A673 (cell line): ENCODE measurements at regions not wholly inside any gene's neighbourhood (a gene's known extent, or its start where the extent isn't known, plus 50 kb on each side); places are given as distances from the start of the nearest gene placed in this dataset.

Source experiments
- BruUV-seq: library from RNA; stranded (reverse); fragments of 400-500 nt; replicated peaks from 2 replicates; lab custom pipeline; 2021; lab: Mats Ljungman, UMichigan
- CTCF ChIA-PET: fragments of 300-600 bp; sonication (Branson Sonifier 250); formaldehyde crosslinking; loops from one replicate; lab custom pipeline; 2022; ENCODE audit warnings: antibody characterized with exemption; lab: Charles Lee
- POLR2A ChIA-PET: fragments of 300-600 bp; sonication (Branson Sonifier 250); formaldehyde crosslinking; loops from one replicate; lab custom pipeline; 2022; ENCODE audit warnings: antibody characterized with exemption; ENCODE audit not compliant: low non-redundant PET; lab: Charles Lee
- DNase-seq: peaks from one replicate; pipeline ENCODE4 v3.0.0-alpha.2; 2015; ENCODE audit warnings: low spot score
- H3K27ac ChIP-seq: fragments of 200-600 bp; sonication (generic); 2 replicates; pipeline ENCODE4 v1.5.1; 2016; ENCODE audit warnings: mixed run types, low read depth, mild to moderate bottlenecking, mixed read lengths, antibody characterized with exemption, low read length; ENCODE audit not compliant: poor library complexity, severe bottlenecking
- H3K27me3 ChIP-seq: fragments of 200-600 bp; sonication (generic); replicated peaks from 2 replicates; pipeline ENCODE4 v1.6.1; 2017; ENCODE audit warnings: mixed run types, low read depth, mild to moderate bottlenecking, mixed read lengths, antibody characterized with exemption, low read length; ENCODE audit not compliant: insufficient read depth, poor library complexity
- H3K36me3 ChIP-seq: fragments of 200-600 bp; sonication (generic); 2 replicates; pipeline ENCODE4 v1.6.1; 2016; ENCODE audit warnings: mixed run types, mild to moderate bottlenecking, mixed read lengths, antibody characterized with exemption, low read length; ENCODE audit not compliant: insufficient read depth, poor library complexity, severe bottlenecking
- H3K4me1 ChIP-seq: fragments of 200-600 bp; sonication (generic); 2 replicates; pipeline ENCODE4 v1.6.1; 2017; ENCODE audit warnings: mixed run types, mild to moderate bottlenecking, mixed read lengths, antibody characterized with exemption, low read length; ENCODE audit not compliant: insufficient read depth, poor library complexity, severe bottlenecking
- H3K4me3 ChIP-seq: fragments of 200-600 bp; sonication (generic); 2 replicates; pipeline ENCODE4 v1.5.1; 2016; ENCODE audit warnings: low read depth, mixed run types, mild to moderate bottlenecking, mixed read lengths, low read length; ENCODE audit not compliant: poor library complexity, severe bottlenecking
- H3K9me3 ChIP-seq: fragments of 200-600 bp; sonication (generic); 2 replicates; pipeline ENCODE4 v1.6.1; 2016; ENCODE audit warnings: mixed run types, low read depth, mild to moderate bottlenecking, mixed read lengths, antibody characterized with exemption, low read length; ENCODE audit not compliant: poor library complexity, severe bottlenecking
- EZH2 ChIP-seq: fragments of 200-600 bp; sonication (generic); IDR thresholded peaks from 2 replicates; pipeline ENCODE4 v1.6.1; 2017; ENCODE audit warnings: borderline replicate concordance, low read depth, mild to moderate bottlenecking, mixed read lengths, antibody characterized with exemption, low read length; ENCODE audit not compliant: poor library complexity, severe bottlenecking
- intact Hi-C: fragments of 100-400 bp; cut with micrococcal nuclease; formaldehyde crosslinking; loops from one replicate; pipeline ENCODE4 v1.10.0; 2022; ENCODE audit not compliant: unreplicated experiment
- TF ChIP-seq, protein P1 (sequence below): fragments of 300-800, 200-600 bp; sonication (generic); conservative IDR thresholded peaks from 2 replicates; pipeline ENCODE4 v1.5.1; 2017; ENCODE audit warnings: low read depth, mild to moderate bottlenecking, antibody characterized with exemption, low read length, moderate library complexity, mixed read lengths

- CTCF ChIA-PET, result no interaction called here
- no TSS peak for BruUV-seq
Measured at GRCh38 chr12:84604551-84604950, 308.0 kb downstream of the SLC6A15 start.

GRCh38 chr12:84603484-84604248 lies 308.9 kb downstream of the SLC6A15 start:
- BruUV-seq, result no TSS peak

More at GRCh38 chr12:84604551-84604950, 308.0 kb downstream of the SLC6A15 start:
- H3K36me3 ChIP-seq, result no peaks in the 10 kb centered on the region
- TF ChIP-seq, protein P1, sequence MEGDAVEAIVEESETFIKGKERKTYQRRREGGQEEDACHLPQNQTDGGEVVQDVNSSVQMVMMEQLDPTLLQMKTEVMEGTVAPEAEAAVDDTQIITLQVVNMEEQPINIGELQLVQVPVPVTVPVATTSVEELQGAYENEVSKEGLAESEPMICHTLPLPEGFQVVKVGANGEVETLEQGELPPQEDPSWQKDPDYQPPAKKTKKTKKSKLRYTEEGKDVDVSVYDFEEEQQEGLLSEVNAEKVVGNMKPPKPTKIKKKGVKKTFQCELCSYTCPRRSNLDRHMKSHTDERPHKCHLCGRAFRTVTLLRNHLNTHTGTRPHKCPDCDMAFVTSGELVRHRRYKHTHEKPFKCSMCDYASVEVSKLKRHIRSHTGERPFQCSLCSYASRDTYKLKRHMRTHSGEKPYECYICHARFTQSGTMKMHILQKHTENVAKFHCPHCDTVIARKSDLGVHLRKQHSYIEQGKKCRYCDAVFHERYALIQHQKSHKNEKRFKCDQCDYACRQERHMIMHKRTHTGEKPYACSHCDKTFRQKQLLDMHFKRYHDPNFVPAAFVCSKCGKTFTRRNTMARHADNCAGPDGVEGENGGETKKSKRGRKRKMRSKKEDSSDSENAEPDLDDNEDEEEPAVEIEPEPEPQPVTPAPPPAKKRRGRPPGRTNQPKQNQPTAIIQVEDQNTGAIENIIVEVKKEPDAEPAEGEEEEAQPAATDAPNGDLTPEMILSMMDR, result no peak
- no peak for TF ChIP-seq EZH2
- no peaks in the 10 kb centered on the region for H3K4me1 ChIP-seq
- H3K4me3 ChIP-seq, result no peak overlapping the region
- no peak for DNase-seq
- H3K27me3 ChIP-seq, result no peaks in the 10 kb centered on the region
- POLR2A ChIA-PET, result no interaction called here
- H3K27ac ChIP-seq, result no peak overlapping the region
- no peaks in the 10 kb centered on the region for H3K9me3 ChIP-seq
- intact Hi-C loops, result no loop called here

GRCh38 chr12:84601483-84601882 lies 311.1 kb downstream of the SLC6A15 start:
- intact Hi-C loops, result no loop called here
- ChIA-PET POLR2A (no interaction called here), CTCF (no interaction called here)
- no peak for TF ChIP-seq EZH2
- TF ChIP-seq, protein P1, result no peak
- Histone ChIP-seq H3K36me3 (no peaks in the 10 kb centered on the region), H3K27me3 (no peaks in the 10 kb centered on the region), H3K9me3 (no peaks in the 10 kb centered on the region), H3K27ac (no peak overlapping the region), H3K4me1 (no peaks in the 10 kb centered on the region), H3K4me3 (no peak overlapping the region)
- DNase-seq, result no peak
- no TSS peak for BruUV-seq

More at GRCh38 chr12:84603484-84604248, 308.9 kb downstream of the SLC6A15 start:
- TF ChIP-seq EZH2, result no peak
- TF ChIP-seq, protein P1, result no peak
- H3K36me3 ChIP-seq, result no peaks in the 10 kb centered on the region
- H3K9me3 ChIP-seq, result no peaks in the 10 kb centered on the region
- ChIA-PET POLR2A (no interaction called here), CTCF (no interaction called here)
- H3K27ac ChIP-seq, result no peak overlapping the region
- H3K4me3 ChIP-seq, result no peak overlapping the region
- DNase-seq, result no peak
- no peaks in the 10 kb centered on the region for H3K27me3 ChIP-seq
- intact Hi-C loops, result no loop called here
- no peaks in the 10 kb centered on the region for H3K4me1 ChIP-seq
